H1 (cell line): ENCODE measurements at regions not wholly inside any gene's neighbourhood (a gene's known extent, or its start where the extent isn't known, plus 50 kb on each side); places are given as distances from the start of the nearest gene placed in this dataset.

Experiments used
- CTCF ChIA-PET: fragments of 300-600 bp; sonication (Branson Sonifier 250); formaldehyde crosslinking; loops from one replicate; lab custom pipeline; 2021; ENCODE audit not compliant: partially characterized antibody; lab: Charles Lee
- POLR2A ChIA-PET: fragments of 300-600 bp; sonication (Branson Sonifier 250); formaldehyde crosslinking; loops from one replicate; lab custom pipeline; 2021; ENCODE audit warnings: inconsistent platforms; ENCODE audit not compliant: partially characterized antibody; lab: Charles Lee
- DNase-seq, 2 experiments: peaks; one replicate each; pipeline versions ENCODE4 v3.0.0 to v3.0.0-alpha.2; 2010 to 2022; ENCODE audit warnings: low spot score in 2 of 2, low read depth in 1 of 2, mixed read lengths in 1 of 2
- FAIRE-seq: peaks from 2 replicates; lab custom pipeline; 2011; peaks lifted over from hg19 to GRCh38; lab: Jason Lieb, UNC
- H2AFZ ChIP-seq: 2 replicates; pipeline ENCODE4 v1.8.1; 2012; ENCODE audit warnings: low read length, inconsistent platforms
- H2AK5ac ChIP-seq: 2 replicates; pipeline ENCODE4 v1.6.1; 2013; ENCODE audit warnings: low read depth, low read length
- H2BK120ac ChIP-seq: replicated peaks from 2 replicates; pipeline ENCODE3; 2013; ENCODE audit warnings: low read depth, low read length, inconsistent platforms
- H2BK12ac ChIP-seq: 2 replicates; pipeline ENCODE4 v1.6.1; 2013; ENCODE audit warnings: low read depth, low read length
- H2BK15ac ChIP-seq: 2 replicates; pipeline ENCODE4 v1.6.1; 2013; ENCODE audit warnings: low read length
- H2BK20ac ChIP-seq: 2 replicates; pipeline ENCODE4 v1.6.1; 2013; ENCODE audit warnings: low read length
- H2BK5ac ChIP-seq: 2 replicates; pipeline ENCODE4 v1.6.1; 2013; ENCODE audit warnings: low read depth, low read length
- H3K14ac ChIP-seq: 2 replicates; pipeline ENCODE4 v1.6.1; 2013; ENCODE audit warnings: inconsistent platforms; ENCODE audit not compliant: insufficient read length
- H3K18ac ChIP-seq: 2 replicates; pipeline ENCODE4 v1.6.1; 2013; ENCODE audit warnings: low read length; ENCODE audit errors: extremely low read depth
- H3K23ac ChIP-seq: 2 replicates; pipeline ENCODE4 v1.6.1; 2013; ENCODE audit warnings: inconsistent platforms; ENCODE audit not compliant: insufficient read length
- H3K23me2 ChIP-seq: 2 replicates; pipeline ENCODE4 v1.6.1; 2013; ENCODE audit warnings: low read depth, low read length
- H3K27ac ChIP-seq: 2 replicates; pipeline ENCODE4 v1.6.1; 2011; ENCODE audit warnings: low read depth, low read length, inconsistent platforms
- H3K27me3 ChIP-seq, 4 experiments: replicated peaks in 1 of 4; 1 replicate in 1 of 4; 2 replicates in 3 of 4; pipeline versions ENCODE4 v1.6.1 to v1.8.1; 2011 to 2013; ENCODE audit warnings: low read length in 3 of 4, mild to moderate bottlenecking in 3 of 4, inconsistent platforms in 2 of 4, mixed read lengths in 2 of 4, moderate library complexity in 1 of 4; ENCODE audit not compliant: control insufficient read depth in 3 of 4, insufficient read depth in 3 of 4; ENCODE audit errors: extremely low read depth in 1 of 4
- H3K36me3 ChIP-seq, 4 experiments: 2 replicates each; pipeline versions ENCODE4 v1.6.1 to v1.8.1; 2011 to 2013; ENCODE audit warnings: mild to moderate bottlenecking in 4 of 4, low read length in 3 of 4, moderate library complexity in 2 of 4, control low read depth in 1 of 4, inconsistent platforms in 1 of 4; ENCODE audit not compliant: insufficient read depth in 4 of 4, control insufficient read depth in 2 of 4
- H3K4ac ChIP-seq: replicated peaks from 2 replicates; pipeline ENCODE3; 2013; ENCODE audit warnings: low read length, low read depth, mixed read lengths, inconsistent platforms; ENCODE audit not compliant: insufficient read length
- H3K4me1 ChIP-seq, 4 experiments: replicated peaks in 1 of 4; 1 replicate in 1 of 4; 2 replicates in 3 of 4; pipeline versions ENCODE4 v1.6.1 to v1.8.1; 2011 to 2013; ENCODE audit warnings: low read length in 3 of 4, inconsistent platforms in 2 of 4, mixed read lengths in 1 of 4; ENCODE audit not compliant: insufficient read depth in 4 of 4, control insufficient read depth in 3 of 4
- H3K4me2 ChIP-seq, 2 experiments: 2 replicates each; pipeline versions ENCODE4 v1.6.1 to v1.8.1; 2011 to 2013; ENCODE audit warnings: low read depth in 2 of 2, low read length in 2 of 2, control low read depth in 1 of 2, inconsistent platforms in 1 of 2, mild to moderate bottlenecking in 1 of 2; ENCODE audit not compliant: insufficient read depth in 1 of 2
- H3K4me3 ChIP-seq, 4 experiments: fragments of 200-600, 300-600 bp in 1 of 4; sonication (generic), shearing (Covaris generic), sonication (Bioruptor Twin) in 1 of 4; 2 replicates each; pipeline versions ENCODE4 v1.5.1 to v1.8.1; 2011 to 2016; ENCODE audit warnings: low read length in 4 of 4, low read depth in 3 of 4, control low read depth in 2 of 4, inconsistent platforms in 2 of 4, mild to moderate bottlenecking in 2 of 4, mixed read lengths in 1 of 4, moderate library complexity in 1 of 4; ENCODE audit not compliant: insufficient read depth in 2 of 4; ENCODE audit errors: extremely low read depth in 1 of 4
- H3K56ac ChIP-seq: replicated peaks from 2 replicates; pipeline ENCODE3; 2013; ENCODE audit warnings: low read depth, mild to moderate bottlenecking, mixed read lengths, low read length, inconsistent platforms; ENCODE audit not compliant: insufficient read length
- H3K79me1 ChIP-seq: 2 replicates; pipeline ENCODE4 v1.6.1; 2013; ENCODE audit warnings: low read depth, low read length, control low read depth
- H3K79me2 ChIP-seq, 2 experiments: 2 replicates each; pipeline versions ENCODE4 v1.6.1 to v1.8.1; 2012 to 2013; ENCODE audit warnings: low read length in 2 of 2, mild to moderate bottlenecking in 2 of 2, inconsistent platforms in 1 of 2; ENCODE audit not compliant: insufficient read depth in 2 of 2, control insufficient read depth in 1 of 2
- H3K9ac ChIP-seq, 4 experiments: replicated peaks in 1 of 4; 1 replicate in 1 of 4; 2 replicates in 3 of 4; pipeline versions ENCODE4 v1.6.1 to v1.8.1; 2011 to 2013; ENCODE audit warnings: low read depth in 3 of 4, low read length in 3 of 4, control low read depth in 2 of 4, mild to moderate bottlenecking in 2 of 4, moderate library complexity in 2 of 4, inconsistent platforms in 1 of 4; ENCODE audit errors: extremely low read depth in 1 of 4
- H3K9me3 ChIP-seq, 2 experiments: 2 replicates each; pipeline versions ENCODE4 v1.6.1 to v1.8.1; 2012 to 2013; ENCODE audit warnings: mild to moderate bottlenecking in 2 of 2, moderate library complexity in 2 of 2, control low read depth in 1 of 2, inconsistent platforms in 1 of 2, low read depth in 1 of 2, low read length in 1 of 2, mixed read lengths in 1 of 2; ENCODE audit not compliant: insufficient read depth in 2 of 2
- H4K20me1 ChIP-seq, 2 experiments: replicated peaks in 1 of 2; 2 replicates each; pipeline versions ENCODE3 to v1.8.1; 2011 to 2013; ENCODE audit warnings: inconsistent platforms in 2 of 2, low read length in 2 of 2, mild to moderate bottlenecking in 1 of 2; ENCODE audit not compliant: insufficient read depth in 2 of 2, control insufficient read depth in 1 of 2
- H4K5ac ChIP-seq: 2 replicates; pipeline ENCODE4 v1.6.1; 2013; ENCODE audit warnings: low read length, low read depth, mixed read lengths, inconsistent platforms; ENCODE audit not compliant: insufficient read length
- H4K8ac ChIP-seq: 2 replicates; pipeline ENCODE4 v1.8.0; 2013; ENCODE audit warnings: mild to moderate bottlenecking, moderate library complexity, low read length, inconsistent platforms; ENCODE audit not compliant: insufficient read depth; ENCODE audit errors: extremely low read depth
- H4K91ac ChIP-seq: replicated peaks from 2 replicates; pipeline ENCODE3; 2013; ENCODE audit warnings: low read length, mixed read lengths, inconsistent platforms; ENCODE audit not compliant: insufficient read length
- EGR1 ChIP-seq: IDR thresholded peaks from 2 replicates; pipeline ENCODE4 v1.6.1; 2011; ENCODE audit warnings: low read depth, low read length, borderline replicate concordance
- FOSL1 ChIP-seq: IDR thresholded peaks from 2 replicates; pipeline ENCODE4 v1.6.1; 2011; ENCODE audit warnings: mild to moderate bottlenecking, low read depth, low read length, moderate library complexity; ENCODE audit not compliant: insufficient read depth
- NRF1 ChIP-seq: IDR thresholded peaks from 2 replicates; pipeline ENCODE4 v1.6.1; 2011; ENCODE audit warnings: mild to moderate bottlenecking, low read depth, low read length, improper control_type of control experiment
- POLR2A ChIP-seq, 2 experiments: IDR thresholded peaks; 1 replicate in 1 of 2; 2 replicates in 1 of 2; pipeline ENCODE4 v1.6.1; 2011; ENCODE audit warnings: low read depth in 2 of 2, low read length in 2 of 2, mild to moderate bottlenecking in 2 of 2; ENCODE audit errors: control extremely low read depth in 1 of 2
- RBBP5 ChIP-seq: IDR thresholded peaks from 2 replicates; pipeline ENCODE4 v1.7.1; 2012; ENCODE audit warnings: low read depth, mild to moderate bottlenecking, inconsistent platforms, low read length, moderate library complexity, borderline replicate concordance
- RFX5 ChIP-seq: IDR thresholded peaks from 2 replicates; pipeline ENCODE4 v1.6.1; 2011; ENCODE audit warnings: low read depth, low read length, improper control_type of control experiment, borderline replicate concordance
- RNF2 ChIP-seq: fragments of 200-900, 300-1000 bp; sonication (generic); IDR thresholded peaks from 2 replicates; pipeline ENCODE4 v1.7.1; 2016; ENCODE audit warnings: borderline replicate concordance, low read depth, mild to moderate bottlenecking, antibody characterized with exemption, low read length; ENCODE audit not compliant: poor library complexity, severe bottlenecking; ENCODE audit errors: missing control alignments
- SP2 ChIP-seq: IDR thresholded peaks from 2 replicates; pipeline ENCODE4 v1.6.1; 2012; ENCODE audit warnings: mild to moderate bottlenecking, low read length, inconsistent platforms
- SRF ChIP-seq: IDR thresholded peaks from 2 replicates; pipeline ENCODE4 v1.6.1; 2011; ENCODE audit warnings: mild to moderate bottlenecking, low read depth, low read length, moderate library complexity
- TAF1 ChIP-seq: IDR thresholded peaks from 2 replicates; pipeline ENCODE4 v1.6.1; 2011; ENCODE audit warnings: mild to moderate bottlenecking, low read depth, low read length
- TCF12 ChIP-seq: IDR thresholded peaks from 2 replicates; pipeline ENCODE4 v1.6.1; 2011; ENCODE audit warnings: low read depth, mild to moderate bottlenecking, low read length
- YY1 ChIP-seq: IDR thresholded peaks from 2 replicates; pipeline ENCODE4 v1.6.1; 2011; ENCODE audit warnings: low read depth, mild to moderate bottlenecking, low read length
- WGBS, 2 experiments: shearing (Covaris generic) in 1 of 2; methylation state at CpG; one replicate each; pipeline versions ENCODE4 v1.1.6 to v1.1.7; 2013 to 2015; ENCODE audit warnings: low lambda C conversion rate in 2 of 2, mixed read lengths in 2 of 2, inconsistent platforms in 1 of 2, low coverage in 1 of 2, missing lambda C conversion rate in 1 of 2; ENCODE audit not compliant: insufficient replicate concordance in 2 of 2, insufficient coverage in 1 of 2, insufficient read length in 1 of 2; ENCODE audit errors: extremely low coverage in 1 of 2, missing lambda C conversion rate in 1 of 2; 5-methylcytosine and 5-hydroxymethylcytosine counted together

GRCh38 chr10:29960261-29960660 is 99.1 kb downstream of the JCAD start:
- Histone ChIP-seq H4K20me1 (no peaks in the 10 kb centered on the region), H2BK5ac (no peak overlapping the region), H3K4me2 (no peak overlapping the region), H2BK120ac (no peak overlapping the region), H3K23ac (no peak overlapping the region), H3K23me2 (no peaks in the 10 kb centered on the region), H2BK12ac (no peak overlapping the region), H3K18ac (no peak overlapping the region), H3K4me1 (no peaks in the 10 kb centered on the region), H2AFZ (no peak overlapping the region), H4K91ac (no peak overlapping the region), H4K5ac (no peak overlapping the region), H3K27me3 (no peaks in the 10 kb centered on the region), H2BK20ac (no peak overlapping the region), H3K36me3 (no peaks in the 10 kb centered on the region), H3K9ac (no peak overlapping the region), H3K4ac (no peak overlapping the region), H3K79me1 (no peaks in the 10 kb centered on the region), H3K79me2 (no peaks in the 10 kb centered on the region), H2BK15ac (no peak overlapping the region), H2AK5ac (no peak overlapping the region), H3K27ac (no peak overlapping the region), H3K56ac (no peak overlapping the region), H3K9me3 (no peaks in the 10 kb centered on the region), H3K4me3 (no peak overlapping the region), H3K14ac (no peak overlapping the region), H4K8ac (no peak overlapping the region)
- 97% methylated on average over 3 of the region's 3 CpGs; no CpG with 5 or more reads in 1 of the 2 experiments for WGBS, 2 experiments
- TF ChIP-seq RFX5: no peak
- no peak for TF ChIP-seq EGR1
- TF ChIP-seq TAF1: no peak
- no peak for TF ChIP-seq TCF12
- TF ChIP-seq SRF: no peak
- TF ChIP-seq NRF1: no peak
- TF ChIP-seq RNF2: no peak
- no peak for TF ChIP-seq POLR2A (IDR thresholded peaks at IDR 0.05; ENCODE audit: control extremely low read depth in 1 of 2, low read depth in 2 of 2, low read length in 2 of 2)
- no peak for TF ChIP-seq YY1
- no peak for TF ChIP-seq RBBP5
- no peak for TF ChIP-seq FOSL1
- no peak for TF ChIP-seq SP2
- DNase-seq (no peak), FAIRE-seq (no peak)
- ChIA-PET POLR2A (no interaction called here), CTCF (no interaction called here)
